ENCODE measurements at regions not wholly inside any gene's neighbourhood (a gene's known extent, or its start where the extent isn't known, plus 50 kb on each side); places are given as distances from the start of the nearest gene placed in this dataset.

DNA sequence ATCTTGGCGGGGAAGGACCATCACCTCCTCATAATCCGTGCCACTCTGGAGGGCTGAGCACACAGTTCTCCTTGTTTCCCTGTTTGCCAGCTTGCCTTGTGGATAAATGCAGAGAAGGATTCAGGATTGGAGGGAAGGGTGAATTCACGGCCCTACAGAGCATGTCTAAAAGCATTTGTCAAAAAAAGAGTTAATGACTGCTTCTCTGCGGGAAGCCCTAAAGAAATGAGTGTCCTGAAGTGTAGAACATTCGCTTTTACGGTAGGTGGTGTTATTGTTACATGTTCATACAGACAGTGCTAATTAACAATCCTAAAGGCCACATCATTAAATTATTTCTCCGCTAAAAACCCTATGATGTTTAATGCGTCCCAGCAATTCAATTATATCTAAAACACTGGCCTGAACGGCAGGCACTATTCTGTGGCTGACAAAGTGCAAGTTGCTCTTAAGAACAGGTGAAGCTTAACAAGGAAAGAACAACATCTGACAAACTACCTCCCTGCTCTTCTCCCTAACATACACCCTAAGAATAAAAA lies 112.3 kb upstream of the NFIA start:
- TF ChIP-seq, protein P1, sequence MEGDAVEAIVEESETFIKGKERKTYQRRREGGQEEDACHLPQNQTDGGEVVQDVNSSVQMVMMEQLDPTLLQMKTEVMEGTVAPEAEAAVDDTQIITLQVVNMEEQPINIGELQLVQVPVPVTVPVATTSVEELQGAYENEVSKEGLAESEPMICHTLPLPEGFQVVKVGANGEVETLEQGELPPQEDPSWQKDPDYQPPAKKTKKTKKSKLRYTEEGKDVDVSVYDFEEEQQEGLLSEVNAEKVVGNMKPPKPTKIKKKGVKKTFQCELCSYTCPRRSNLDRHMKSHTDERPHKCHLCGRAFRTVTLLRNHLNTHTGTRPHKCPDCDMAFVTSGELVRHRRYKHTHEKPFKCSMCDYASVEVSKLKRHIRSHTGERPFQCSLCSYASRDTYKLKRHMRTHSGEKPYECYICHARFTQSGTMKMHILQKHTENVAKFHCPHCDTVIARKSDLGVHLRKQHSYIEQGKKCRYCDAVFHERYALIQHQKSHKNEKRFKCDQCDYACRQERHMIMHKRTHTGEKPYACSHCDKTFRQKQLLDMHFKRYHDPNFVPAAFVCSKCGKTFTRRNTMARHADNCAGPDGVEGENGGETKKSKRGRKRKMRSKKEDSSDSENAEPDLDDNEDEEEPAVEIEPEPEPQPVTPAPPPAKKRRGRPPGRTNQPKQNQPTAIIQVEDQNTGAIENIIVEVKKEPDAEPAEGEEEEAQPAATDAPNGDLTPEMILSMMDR (IDR thresholded peaks at IDR 0.05; ENCODE audit: unreplicated experiment): no peak
- Mint-ChIP-seq H3K27me3 (ENCODE audit: unreplicated experiment) (no peaks in the 10 kb centered on the region), H3K9me3 (ENCODE audit: unreplicated experiment) (peaks cover 12% of the 10 kb centered on the region), H3K4me3 (ENCODE audit: unreplicated experiment) (no peak overlapping the region), H3K4me1 (ENCODE audit: unreplicated experiment) (no peaks in the 10 kb centered on the region), H3K27ac (ENCODE audit: unreplicated experiment) (no peak overlapping the region), H3K36me3 (ENCODE audit: low read depth, unreplicated experiment) (peaks cover 12% of the 10 kb centered on the region)
- no peak for DNase-seq (ENCODE audit: low spot score)

DNA sequence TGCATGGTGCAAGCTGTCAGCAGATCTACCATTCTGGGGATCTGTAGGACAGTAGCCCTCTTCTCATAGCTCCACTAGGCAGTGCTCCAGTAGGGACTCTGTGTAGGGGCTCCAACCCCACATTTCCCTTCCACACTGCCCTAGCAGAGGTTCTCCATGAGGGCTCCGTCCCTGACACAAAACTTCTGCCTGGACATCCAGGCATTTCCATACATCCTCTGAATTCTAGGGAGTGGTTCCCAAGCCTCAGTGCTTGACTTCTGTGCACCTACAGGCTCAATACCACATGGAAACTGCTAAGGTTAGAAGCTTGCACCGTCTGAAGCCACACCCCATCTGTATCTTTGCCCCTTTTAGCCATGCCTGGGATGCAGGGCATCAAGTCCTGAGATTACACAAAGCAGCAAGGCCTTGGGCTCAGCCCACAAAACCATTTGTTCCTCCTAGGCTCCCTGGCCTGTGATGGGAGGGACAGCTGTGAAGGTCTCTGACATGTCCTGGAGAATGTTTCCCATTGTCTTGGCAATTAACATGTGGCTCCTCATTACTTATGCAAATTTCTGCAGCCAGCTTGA lies 117.0 kb upstream of the NFIA start:
- no peak overlapping the region for H3K27ac Mint-ChIP-seq (ENCODE audit: unreplicated experiment)
- H3K4me1 Mint-ChIP-seq (ENCODE audit: unreplicated experiment): peaks cover 9% of the 10 kb centered on the region
- no peak overlapping the region for H3K4me3 Mint-ChIP-seq (ENCODE audit: unreplicated experiment)
- peaks cover 2% of the 10 kb centered on the region for H3K27me3 Mint-ChIP-seq (ENCODE audit: unreplicated experiment)
- no peak for DNase-seq (ENCODE audit: low spot score)
- TF ChIP-seq, protein P1 (IDR thresholded peaks at IDR 0.05; ENCODE audit: unreplicated experiment): no peak
- H3K9me3 Mint-ChIP-seq (ENCODE audit: unreplicated experiment): peaks cover 25% of the 10 kb centered on the region
- peaks cover 24% of the 10 kb centered on the region for H3K36me3 Mint-ChIP-seq (ENCODE audit: low read depth, unreplicated experiment)

DNA sequence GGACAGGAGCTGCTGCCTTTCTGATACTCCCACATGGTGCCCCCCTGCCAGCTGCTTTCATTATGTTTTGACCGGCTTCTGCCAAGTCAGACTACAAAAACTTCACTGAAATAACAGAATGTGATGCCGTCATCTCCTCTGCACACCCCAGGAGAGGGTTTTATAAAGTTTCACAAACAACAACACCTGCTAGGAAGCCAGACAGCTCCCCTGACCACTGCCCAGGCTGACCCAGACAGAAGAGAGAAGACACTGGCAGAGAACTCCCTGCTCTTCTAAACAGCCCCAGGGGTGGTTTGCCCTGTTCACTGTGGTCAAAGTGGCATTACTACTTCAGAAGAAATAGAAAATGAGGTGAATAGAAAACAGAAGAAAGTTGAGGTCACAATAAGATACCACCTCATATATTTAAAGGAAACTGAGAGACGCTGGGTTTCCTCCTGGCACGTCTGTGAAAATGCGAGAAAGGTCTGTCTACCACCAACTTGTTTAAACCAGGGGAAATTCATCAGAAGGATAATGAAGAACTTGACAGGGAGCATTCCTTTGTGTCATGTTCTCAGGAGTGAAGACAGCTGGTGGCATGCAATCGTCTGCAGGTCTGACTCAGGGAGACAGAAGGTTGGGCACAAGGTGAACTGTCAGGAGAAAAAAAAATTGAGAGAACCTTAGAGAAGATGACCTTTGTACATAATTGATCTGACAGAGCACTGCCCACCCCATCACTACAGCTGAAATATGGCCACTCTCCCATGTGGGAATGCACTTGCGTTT lies 119.0 kb upstream of the NFIA start:
- H3K4me1 Mint-ChIP-seq (ENCODE audit: unreplicated experiment): peaks cover 9% of the 10 kb centered on the region

DNA sequence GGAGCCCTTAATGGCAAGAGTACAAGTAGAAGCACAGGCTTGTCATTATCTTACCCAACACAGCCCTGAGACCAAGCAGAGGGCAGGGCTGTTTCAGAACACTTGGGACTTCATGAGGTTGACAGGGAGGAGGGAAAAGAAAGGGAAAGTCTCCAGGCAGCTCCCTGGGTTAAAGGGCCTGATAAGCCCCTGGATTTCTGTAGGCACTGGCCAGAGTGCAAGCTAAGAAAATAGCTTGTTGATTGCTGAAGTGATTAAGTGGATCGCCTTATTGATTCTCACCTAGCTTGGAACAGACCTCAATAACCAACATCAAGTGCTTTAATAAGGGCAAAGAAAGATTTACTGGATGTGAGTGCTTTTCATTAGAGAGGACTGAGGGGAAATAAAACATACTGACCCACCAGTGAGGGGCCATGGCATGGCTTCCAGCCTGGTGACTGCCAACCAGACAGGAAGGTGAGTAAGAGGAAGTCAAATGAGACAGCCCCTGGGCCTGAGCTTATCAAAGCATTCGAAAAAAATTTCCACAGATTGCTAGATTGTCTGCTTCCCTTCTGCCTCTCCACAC lies 121.4 kb upstream of the NFIA start:
- no peak for DNase-seq (ENCODE audit: low spot score)
- peaks cover 2% of the 10 kb centered on the region for H3K27me3 Mint-ChIP-seq (ENCODE audit: unreplicated experiment)
- H3K27ac Mint-ChIP-seq (ENCODE audit: unreplicated experiment): no peak overlapping the region
- no peak overlapping the region for H3K4me3 Mint-ChIP-seq (ENCODE audit: unreplicated experiment)
- TF ChIP-seq, protein P1 (IDR thresholded peaks at IDR 0.05; ENCODE audit: unreplicated experiment): no peak
- peaks cover 11% of the 10 kb centered on the region for H3K4me1 Mint-ChIP-seq (ENCODE audit: unreplicated experiment)
- H3K9me3 Mint-ChIP-seq (ENCODE audit: unreplicated experiment): peaks cover 17% of the 10 kb centered on the region
- peaks cover 16% of the 10 kb centered on the region for H3K36me3 Mint-ChIP-seq (ENCODE audit: low read depth, unreplicated experiment)

More for the DNA sequence above, 119.0 kb upstream of the NFIA start:
- H3K27ac Mint-ChIP-seq (ENCODE audit: unreplicated experiment): no peak overlapping the region
- TF ChIP-seq, protein P1 (IDR thresholded peaks at IDR 0.05; ENCODE audit: unreplicated experiment): no peak
- H3K4me3 Mint-ChIP-seq (ENCODE audit: unreplicated experiment): no peak overlapping the region
- peaks cover 24% of the 10 kb centered on the region for H3K36me3 Mint-ChIP-seq (ENCODE audit: low read depth, unreplicated experiment)
- peaks cover 2% of the 10 kb centered on the region for H3K27me3 Mint-ChIP-seq (ENCODE audit: unreplicated experiment)
- no peak for DNase-seq (ENCODE audit: low spot score)
- peaks cover 25% of the 10 kb centered on the region for H3K9me3 Mint-ChIP-seq (ENCODE audit: unreplicated experiment)

All from endothelial cell (in vitro differentiated cells).